Testis (tissue), 2 donors: ENCODE measurements at regions not wholly inside any gene's neighbourhood (a gene's known extent, or its start where the extent isn't known, plus 50 kb on each side); places are given as distances from the start of the nearest gene placed in this dataset.

Experiments used
- DNase-seq: peaks from one replicate; pipeline ENCODE4 v3.0.0-alpha.2; 2019
- H3K27ac ChIP-seq, 2 donors: fragments of 200-600 bp; sonication (generic); one replicate each; pipeline ENCODE4 v1.5.1; 2019
- H3K27me3 ChIP-seq: fragments of 200-600 bp; sonication (generic); one replicate; pipeline ENCODE4 v1.5.1; 2019
- H3K36me3 ChIP-seq: fragments of 200-600 bp; sonication (generic); one replicate; pipeline ENCODE4 v1.5.1; 2017; ENCODE audit warnings: low read depth; ENCODE audit errors: missing control alignments
- H3K4me1 ChIP-seq: fragments of 200-600 bp; sonication (generic); one replicate; pipeline ENCODE4 v1.5.1; 2019
- H3K4me3 ChIP-seq, 2 donors: fragments of 200-600 bp; sonication (generic); one replicate each; pipeline ENCODE4 v1.5.1; 2017 to 2019
- H3K9me3 ChIP-seq: fragments of 200-600 bp; sonication (generic); one replicate; pipeline ENCODE4 v1.5.1; 2017
- POLR2A ChIP-seq: fragments of 450-650 bp; IDR thresholded peaks from one replicate; pipeline ENCODE4 v1.6.1; 2017; ENCODE audit warnings: antibody characterized with exemption, mild to moderate bottlenecking, moderate library complexity
- WGBS, 2 donors: methylation state at CpG; one replicate each; pipeline ENCODE4 v1.1.5; 2018; 5-methylcytosine and 5-hydroxymethylcytosine counted together
- intact Hi-C: fragments of 100-400 bp; cut with DNase I; formaldehyde crosslinking; loops from one replicate; pipeline ENCODE4 v1.15.1; 2023; ENCODE audit warnings: low total_unique reads
- TF ChIP-seq, protein P1 (sequence below), 3 experiments: fragments of 450-650 bp in 2 of 3; fragments of 200-600 bp in 1 of 3; sonication (generic) in 1 of 3; IDR thresholded peaks; one replicate each; pipeline ENCODE4 v1.5.1; 2016 to 2019; ENCODE audit warnings: antibody characterized with exemption in 3 of 3, mild to moderate bottlenecking in 2 of 3, moderate library complexity in 1 of 3

DNA sequence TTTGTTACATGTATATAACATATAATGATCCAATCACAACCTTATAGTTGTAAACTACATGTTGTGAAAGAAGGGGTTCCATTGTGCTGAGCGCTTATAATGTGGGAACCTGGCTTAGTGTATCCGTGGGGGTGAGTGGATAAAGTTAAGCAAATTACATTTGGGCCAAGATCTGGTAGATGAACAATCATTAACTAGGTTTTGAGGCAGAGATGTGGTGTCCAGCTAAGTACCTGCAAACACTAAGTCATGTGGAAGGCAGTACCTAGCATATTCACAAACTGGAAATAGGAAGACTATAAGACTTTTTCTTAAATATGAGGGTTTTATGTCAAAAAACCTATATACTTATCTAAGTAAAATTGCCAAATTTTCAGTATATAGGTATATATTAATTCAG lies 167.2 kb upstream of the PDE4B start:
- H3K27ac ChIP-seq = no peak overlapping the region
- H3K27me3 ChIP-seq = no peaks in the 10 kb centered on the region
- H3K4me1 ChIP-seq = no peaks in the 10 kb centered on the region
- intact Hi-C loops = no loop called here
- 85 to 90% methylated on average over 2 of the region's 2 CpGs for WGBS, 2 donors
- H3K9me3 ChIP-seq = no peaks in the 10 kb centered on the region
- TF ChIP-seq POLR2A = no peak
- TF ChIP-seq, protein P1, sequence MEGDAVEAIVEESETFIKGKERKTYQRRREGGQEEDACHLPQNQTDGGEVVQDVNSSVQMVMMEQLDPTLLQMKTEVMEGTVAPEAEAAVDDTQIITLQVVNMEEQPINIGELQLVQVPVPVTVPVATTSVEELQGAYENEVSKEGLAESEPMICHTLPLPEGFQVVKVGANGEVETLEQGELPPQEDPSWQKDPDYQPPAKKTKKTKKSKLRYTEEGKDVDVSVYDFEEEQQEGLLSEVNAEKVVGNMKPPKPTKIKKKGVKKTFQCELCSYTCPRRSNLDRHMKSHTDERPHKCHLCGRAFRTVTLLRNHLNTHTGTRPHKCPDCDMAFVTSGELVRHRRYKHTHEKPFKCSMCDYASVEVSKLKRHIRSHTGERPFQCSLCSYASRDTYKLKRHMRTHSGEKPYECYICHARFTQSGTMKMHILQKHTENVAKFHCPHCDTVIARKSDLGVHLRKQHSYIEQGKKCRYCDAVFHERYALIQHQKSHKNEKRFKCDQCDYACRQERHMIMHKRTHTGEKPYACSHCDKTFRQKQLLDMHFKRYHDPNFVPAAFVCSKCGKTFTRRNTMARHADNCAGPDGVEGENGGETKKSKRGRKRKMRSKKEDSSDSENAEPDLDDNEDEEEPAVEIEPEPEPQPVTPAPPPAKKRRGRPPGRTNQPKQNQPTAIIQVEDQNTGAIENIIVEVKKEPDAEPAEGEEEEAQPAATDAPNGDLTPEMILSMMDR (IDR thresholded peaks at IDR 0.05) = no peak
- H3K4me3 ChIP-seq = no peak overlapping the region
- no peak for DNase-seq
- H3K36me3 ChIP-seq = no peaks in the 10 kb centered on the region

DNA sequence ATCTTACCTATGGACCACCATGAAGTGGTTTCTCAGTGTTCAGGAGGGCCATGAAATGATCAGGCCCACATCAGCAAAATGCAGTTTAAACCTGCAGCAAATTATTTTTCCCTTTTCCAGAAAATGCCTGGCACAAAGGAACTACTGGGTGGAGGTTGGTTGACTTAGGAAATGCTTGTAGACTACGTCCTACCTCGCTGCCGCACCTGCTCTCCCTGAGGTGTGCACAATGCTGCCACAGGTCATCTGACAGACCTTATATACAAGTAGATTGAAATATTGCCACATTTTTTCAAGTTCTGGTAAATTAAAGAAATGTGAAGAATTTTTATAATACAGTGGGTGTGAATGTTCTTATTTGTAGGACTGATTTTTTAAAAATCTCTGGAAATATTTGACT lies 166.7 kb upstream of the PDE4B start:
- no peaks in the 10 kb centered on the region for H3K4me1 ChIP-seq
- no peak overlapping the region for H3K27ac ChIP-seq
- intact Hi-C loops = no loop called here
- H3K4me3 ChIP-seq = no peak overlapping the region
- no peak for DNase-seq
- H3K27me3 ChIP-seq = no peaks in the 10 kb centered on the region
- WGBS, 2 donors = 94 to 100% methylated on average over 3 of the region's 3 CpGs
- no peaks in the 10 kb centered on the region for H3K9me3 ChIP-seq
- H3K36me3 ChIP-seq = no peaks in the 10 kb centered on the region
- TF ChIP-seq POLR2A = no peak
- TF ChIP-seq, protein P1 (IDR thresholded peaks at IDR 0.05) = no peak

DNA sequence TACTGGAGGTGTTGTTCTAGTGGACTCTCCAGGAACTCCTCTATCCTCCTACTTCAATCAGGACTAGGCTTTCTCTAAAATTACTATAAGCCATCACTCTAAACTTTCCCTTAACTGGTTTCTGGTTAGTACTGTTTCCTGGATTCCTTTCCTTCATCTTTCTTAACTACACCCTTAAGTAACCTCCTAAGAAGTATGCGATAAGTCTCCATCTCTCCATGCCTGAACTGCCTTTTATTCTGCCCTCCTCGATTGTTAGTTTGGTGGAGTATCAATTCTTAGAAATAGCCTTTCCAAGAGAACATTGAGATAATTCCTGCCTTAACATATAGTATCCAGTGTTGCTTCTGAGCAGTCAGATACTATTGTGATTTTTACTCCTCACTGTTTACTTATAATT lies 162.9 kb upstream of the PDE4B start:
- 84 to 96% methylated on average over 2 of the region's 2 CpGs for WGBS, 2 donors

DNA sequence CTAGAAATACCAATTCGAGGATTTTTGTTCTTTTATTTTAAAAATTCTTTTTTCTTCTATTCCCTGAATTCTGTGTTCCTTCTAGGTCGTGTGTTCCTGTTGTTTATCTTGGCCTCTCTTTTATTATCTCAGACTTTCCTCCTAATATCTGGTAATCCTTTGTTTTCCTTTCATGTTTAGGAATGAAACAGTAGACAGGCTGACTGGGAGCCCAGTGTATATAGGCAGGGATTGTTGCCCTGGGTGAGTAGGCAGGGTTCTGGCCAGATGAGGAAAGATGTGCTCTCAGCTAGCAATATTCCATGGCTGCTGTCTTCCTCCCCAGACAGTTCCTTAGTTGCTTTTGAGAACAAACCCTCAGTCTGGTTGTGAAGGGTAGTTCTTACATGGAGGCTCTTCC lies 161.8 kb upstream of the PDE4B start:
- Histone ChIP-seq H3K27ac (no peak overlapping the region), H3K9me3 (no peaks in the 10 kb centered on the region), H3K4me1 (no peaks in the 10 kb centered on the region), H3K36me3 (no peaks in the 10 kb centered on the region), H3K4me3 (no peak overlapping the region), H3K27me3 (no peaks in the 10 kb centered on the region)
- intact Hi-C loops = no loop called here
- 23 to 32% methylated on average over 2 of the region's 2 CpGs for WGBS, 2 donors
- DNase-seq = no peak
- TF ChIP-seq, protein P1 (IDR thresholded peaks at IDR 0.05) = no peak
- no peak for TF ChIP-seq POLR2A

More for the DNA sequence above, 162.9 kb upstream of the PDE4B start:
- no peaks in the 10 kb centered on the region for H3K36me3 ChIP-seq
- no peak for DNase-seq
- no peaks in the 10 kb centered on the region for H3K4me1 ChIP-seq
- no peaks in the 10 kb centered on the region for H3K27me3 ChIP-seq
- H3K27ac ChIP-seq = no peak overlapping the region
- TF ChIP-seq, protein P1 (IDR thresholded peaks at IDR 0.05) = no peak
- no peaks in the 10 kb centered on the region for H3K9me3 ChIP-seq
- no peak overlapping the region for H3K4me3 ChIP-seq
- intact Hi-C loops = no loop called here

DNA sequence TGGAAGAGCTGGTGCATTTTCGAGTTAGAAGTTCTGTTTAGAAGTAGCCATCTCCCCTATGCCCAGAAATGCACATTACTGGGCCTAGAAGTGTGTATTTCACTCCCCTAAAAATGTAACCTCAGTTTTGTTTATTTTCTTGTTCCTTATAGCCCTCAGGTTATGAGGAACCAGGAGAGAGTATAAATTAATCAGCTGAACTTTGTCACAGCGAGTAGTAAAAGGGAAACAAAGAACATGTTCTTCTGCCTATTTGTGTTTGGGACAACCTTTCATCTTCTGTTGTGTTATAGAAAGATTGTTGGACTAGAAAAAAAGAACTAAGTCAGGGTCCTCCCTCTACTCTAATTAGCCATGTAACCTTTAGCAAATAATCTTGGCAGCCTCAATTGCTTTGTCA lies 160.5 kb upstream of the PDE4B start:
- Histone ChIP-seq H3K27me3 (no peaks in the 10 kb centered on the region), H3K27ac (no peak overlapping the region), H3K4me1 (no peaks in the 10 kb centered on the region), H3K9me3 (no peaks in the 10 kb centered on the region), H3K4me3 (no peak overlapping the region), H3K36me3 (no peaks in the 10 kb centered on the region)
- TF ChIP-seq, protein P1 (IDR thresholded peaks at IDR 0.05) = no peak
- no peak for TF ChIP-seq POLR2A
- DNase-seq = no peak
- WGBS, 2 donors = 87 to 91% methylated on average over 2 of the region's 2 CpGs
- intact Hi-C loops = no loop called here
